PFSK-1 (cell line): ENCODE measurements at regions not wholly inside any gene's neighbourhood (a gene's known extent, or its start where the extent isn't known, plus 50 kb on each side); places are given as distances from the start of the nearest gene placed in this dataset.

Experiments
- FOXP2 ChIP-seq: optimal IDR thresholded peaks from 2 replicates; pipeline ENCODE3; 2011; ENCODE audit warnings: borderline replicate concordance, control low read depth, inconsistent platforms; ENCODE audit not compliant: insufficient read depth; ENCODE audit errors: extremely low read length, extremely low read depth
- POLR2AphosphoS5 ChIP-seq: IDR thresholded peaks from 2 replicates; pipeline ENCODE4 v1.6.1; 2012; ENCODE audit warnings: low read depth, mild to moderate bottlenecking, control low read depth, low read length, moderate library complexity
- TF ChIP-seq, protein P1 (sequence below), 2 experiments: IDR thresholded peaks; 2 replicates each; pipeline versions ENCODE4 v1.6.1 to v1.8.0; 2011 to 2012; ENCODE audit warnings: low read depth in 2 of 2, low read length in 2 of 2, control low read depth in 1 of 2, inconsistent platforms in 1 of 2, mild to moderate bottlenecking in 1 of 2, moderate library complexity in 1 of 2; ENCODE audit not compliant: insufficient read depth in 1 of 2

DNA sequence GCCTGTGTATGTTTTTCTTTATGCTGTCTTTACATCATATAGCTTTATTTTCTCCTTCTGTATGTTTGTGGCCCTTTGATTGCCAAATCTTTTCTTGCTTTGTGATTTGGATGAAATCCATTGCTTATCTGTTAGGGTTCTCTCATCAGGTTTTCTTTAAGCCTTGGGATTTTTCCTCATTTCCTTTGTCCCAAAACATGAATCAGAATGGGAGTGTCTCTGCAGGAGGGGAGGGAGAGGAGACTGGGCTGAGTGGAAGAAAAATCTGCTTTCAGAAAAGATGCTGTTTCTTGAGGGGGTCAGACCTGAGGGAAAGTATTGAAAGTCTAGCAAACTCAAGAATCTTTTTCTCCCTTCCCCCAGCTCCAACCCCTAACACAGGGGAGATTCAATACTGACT is 758.0 kb upstream of the MMS22L start:
- TF ChIP-seq, protein P1, sequence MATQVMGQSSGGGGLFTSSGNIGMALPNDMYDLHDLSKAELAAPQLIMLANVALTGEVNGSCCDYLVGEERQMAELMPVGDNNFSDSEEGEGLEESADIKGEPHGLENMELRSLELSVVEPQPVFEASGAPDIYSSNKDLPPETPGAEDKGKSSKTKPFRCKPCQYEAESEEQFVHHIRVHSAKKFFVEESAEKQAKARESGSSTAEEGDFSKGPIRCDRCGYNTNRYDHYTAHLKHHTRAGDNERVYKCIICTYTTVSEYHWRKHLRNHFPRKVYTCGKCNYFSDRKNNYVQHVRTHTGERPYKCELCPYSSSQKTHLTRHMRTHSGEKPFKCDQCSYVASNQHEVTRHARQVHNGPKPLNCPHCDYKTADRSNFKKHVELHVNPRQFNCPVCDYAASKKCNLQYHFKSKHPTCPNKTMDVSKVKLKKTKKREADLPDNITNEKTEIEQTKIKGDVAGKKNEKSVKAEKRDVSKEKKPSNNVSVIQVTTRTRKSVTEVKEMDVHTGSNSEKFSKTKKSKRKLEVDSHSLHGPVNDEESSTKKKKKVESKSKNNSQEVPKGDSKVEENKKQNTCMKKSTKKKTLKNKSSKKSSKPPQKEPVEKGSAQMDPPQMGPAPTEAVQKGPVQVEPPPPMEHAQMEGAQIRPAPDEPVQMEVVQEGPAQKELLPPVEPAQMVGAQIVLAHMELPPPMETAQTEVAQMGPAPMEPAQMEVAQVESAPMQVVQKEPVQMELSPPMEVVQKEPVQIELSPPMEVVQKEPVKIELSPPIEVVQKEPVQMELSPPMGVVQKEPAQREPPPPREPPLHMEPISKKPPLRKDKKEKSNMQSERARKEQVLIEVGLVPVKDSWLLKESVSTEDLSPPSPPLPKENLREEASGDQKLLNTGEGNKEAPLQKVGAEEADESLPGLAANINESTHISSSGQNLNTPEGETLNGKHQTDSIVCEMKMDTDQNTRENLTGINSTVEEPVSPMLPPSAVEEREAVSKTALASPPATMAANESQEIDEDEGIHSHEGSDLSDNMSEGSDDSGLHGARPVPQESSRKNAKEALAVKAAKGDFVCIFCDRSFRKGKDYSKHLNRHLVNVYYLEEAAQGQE (IDR thresholded peaks at IDR 0.05; ENCODE audit: insufficient read depth in 1 of 2, low read depth in 2 of 2, low read length in 2 of 2) = no peak
- TF ChIP-seq POLR2AphosphoS5 (no peak), FOXP2 (no peak)
